H1 (cell line): ENCODE measurements at regions not wholly inside any gene's neighbourhood (a gene's known extent, or its start where the extent isn't known, plus 50 kb on each side); places are given as distances from the start of the nearest gene placed in this dataset.

Experiments used
- CTCF ChIA-PET: fragments of 300-600 bp; sonication (Branson Sonifier 250); formaldehyde crosslinking; loops from one replicate; lab custom pipeline; 2021; ENCODE audit not compliant: partially characterized antibody; lab: Charles Lee
- POLR2A ChIA-PET: fragments of 300-600 bp; sonication (Branson Sonifier 250); formaldehyde crosslinking; loops from one replicate; lab custom pipeline; 2021; ENCODE audit warnings: inconsistent platforms; ENCODE audit not compliant: partially characterized antibody; lab: Charles Lee
- DNase-seq, 2 experiments: peaks; one replicate each; pipeline versions ENCODE4 v3.0.0 to v3.0.0-alpha.2; 2010 to 2022; ENCODE audit warnings: low spot score in 2 of 2, low read depth in 1 of 2, mixed read lengths in 1 of 2
- FAIRE-seq: peaks from 2 replicates; lab custom pipeline; 2011; peaks lifted over from hg19 to GRCh38; lab: Jason Lieb, UNC
- H2AFZ ChIP-seq: 2 replicates; pipeline ENCODE4 v1.8.1; 2012; ENCODE audit warnings: low read length, inconsistent platforms
- H2AK5ac ChIP-seq: 2 replicates; pipeline ENCODE4 v1.6.1; 2013; ENCODE audit warnings: low read depth, low read length
- H2BK120ac ChIP-seq: replicated peaks from 2 replicates; pipeline ENCODE3; 2013; ENCODE audit warnings: low read depth, low read length, inconsistent platforms
- H2BK12ac ChIP-seq: 2 replicates; pipeline ENCODE4 v1.6.1; 2013; ENCODE audit warnings: low read depth, low read length
- H2BK15ac ChIP-seq: 2 replicates; pipeline ENCODE4 v1.6.1; 2013; ENCODE audit warnings: low read length
- H2BK20ac ChIP-seq: 2 replicates; pipeline ENCODE4 v1.6.1; 2013; ENCODE audit warnings: low read length
- H2BK5ac ChIP-seq: 2 replicates; pipeline ENCODE4 v1.6.1; 2013; ENCODE audit warnings: low read depth, low read length
- H3K14ac ChIP-seq: 2 replicates; pipeline ENCODE4 v1.6.1; 2013; ENCODE audit warnings: inconsistent platforms; ENCODE audit not compliant: insufficient read length
- H3K18ac ChIP-seq: 2 replicates; pipeline ENCODE4 v1.6.1; 2013; ENCODE audit warnings: low read length; ENCODE audit errors: extremely low read depth
- H3K23ac ChIP-seq: 2 replicates; pipeline ENCODE4 v1.6.1; 2013; ENCODE audit warnings: inconsistent platforms; ENCODE audit not compliant: insufficient read length
- H3K23me2 ChIP-seq: 2 replicates; pipeline ENCODE4 v1.6.1; 2013; ENCODE audit warnings: low read depth, low read length
- H3K27ac ChIP-seq: 2 replicates; pipeline ENCODE4 v1.6.1; 2011; ENCODE audit warnings: low read depth, low read length, inconsistent platforms
- H3K27me3 ChIP-seq, 4 experiments: replicated peaks in 1 of 4; 1 replicate in 1 of 4; 2 replicates in 3 of 4; pipeline versions ENCODE4 v1.6.1 to v1.8.1; 2011 to 2013; ENCODE audit warnings: low read length in 3 of 4, mild to moderate bottlenecking in 3 of 4, inconsistent platforms in 2 of 4, mixed read lengths in 2 of 4, moderate library complexity in 1 of 4; ENCODE audit not compliant: control insufficient read depth in 3 of 4, insufficient read depth in 3 of 4; ENCODE audit errors: extremely low read depth in 1 of 4
- H3K36me3 ChIP-seq, 4 experiments: 2 replicates each; pipeline versions ENCODE4 v1.6.1 to v1.8.1; 2011 to 2013; ENCODE audit warnings: mild to moderate bottlenecking in 4 of 4, low read length in 3 of 4, moderate library complexity in 2 of 4, control low read depth in 1 of 4, inconsistent platforms in 1 of 4; ENCODE audit not compliant: insufficient read depth in 4 of 4, control insufficient read depth in 2 of 4
- H3K4ac ChIP-seq: replicated peaks from 2 replicates; pipeline ENCODE3; 2013; ENCODE audit warnings: low read length, low read depth, mixed read lengths, inconsistent platforms; ENCODE audit not compliant: insufficient read length
- H3K4me1 ChIP-seq, 4 experiments: replicated peaks in 1 of 4; 1 replicate in 1 of 4; 2 replicates in 3 of 4; pipeline versions ENCODE4 v1.6.1 to v1.8.1; 2011 to 2013; ENCODE audit warnings: low read length in 3 of 4, inconsistent platforms in 2 of 4, mixed read lengths in 1 of 4; ENCODE audit not compliant: insufficient read depth in 4 of 4, control insufficient read depth in 3 of 4
- H3K4me2 ChIP-seq, 2 experiments: 2 replicates each; pipeline versions ENCODE4 v1.6.1 to v1.8.1; 2011 to 2013; ENCODE audit warnings: low read depth in 2 of 2, low read length in 2 of 2, control low read depth in 1 of 2, inconsistent platforms in 1 of 2, mild to moderate bottlenecking in 1 of 2; ENCODE audit not compliant: insufficient read depth in 1 of 2
- H3K4me3 ChIP-seq, 4 experiments: fragments of 200-600, 300-600 bp in 1 of 4; sonication (generic), shearing (Covaris generic), sonication (Bioruptor Twin) in 1 of 4; 2 replicates each; pipeline versions ENCODE4 v1.5.1 to v1.8.1; 2011 to 2016; ENCODE audit warnings: low read length in 4 of 4, low read depth in 3 of 4, control low read depth in 2 of 4, inconsistent platforms in 2 of 4, mild to moderate bottlenecking in 2 of 4, mixed read lengths in 1 of 4, moderate library complexity in 1 of 4; ENCODE audit not compliant: insufficient read depth in 2 of 4; ENCODE audit errors: extremely low read depth in 1 of 4
- H3K56ac ChIP-seq: replicated peaks from 2 replicates; pipeline ENCODE3; 2013; ENCODE audit warnings: low read depth, mild to moderate bottlenecking, mixed read lengths, low read length, inconsistent platforms; ENCODE audit not compliant: insufficient read length
- H3K79me1 ChIP-seq: 2 replicates; pipeline ENCODE4 v1.6.1; 2013; ENCODE audit warnings: low read depth, low read length, control low read depth
- H3K79me2 ChIP-seq, 2 experiments: 2 replicates each; pipeline versions ENCODE4 v1.6.1 to v1.8.1; 2012 to 2013; ENCODE audit warnings: low read length in 2 of 2, mild to moderate bottlenecking in 2 of 2, inconsistent platforms in 1 of 2; ENCODE audit not compliant: insufficient read depth in 2 of 2, control insufficient read depth in 1 of 2
- H3K9ac ChIP-seq, 4 experiments: replicated peaks in 1 of 4; 1 replicate in 1 of 4; 2 replicates in 3 of 4; pipeline versions ENCODE4 v1.6.1 to v1.8.1; 2011 to 2013; ENCODE audit warnings: low read depth in 3 of 4, low read length in 3 of 4, control low read depth in 2 of 4, mild to moderate bottlenecking in 2 of 4, moderate library complexity in 2 of 4, inconsistent platforms in 1 of 4; ENCODE audit errors: extremely low read depth in 1 of 4
- H3K9me3 ChIP-seq, 2 experiments: 2 replicates each; pipeline versions ENCODE4 v1.6.1 to v1.8.1; 2012 to 2013; ENCODE audit warnings: mild to moderate bottlenecking in 2 of 2, moderate library complexity in 2 of 2, control low read depth in 1 of 2, inconsistent platforms in 1 of 2, low read depth in 1 of 2, low read length in 1 of 2, mixed read lengths in 1 of 2; ENCODE audit not compliant: insufficient read depth in 2 of 2
- H4K20me1 ChIP-seq, 2 experiments: replicated peaks in 1 of 2; 2 replicates each; pipeline versions ENCODE3 to v1.8.1; 2011 to 2013; ENCODE audit warnings: inconsistent platforms in 2 of 2, low read length in 2 of 2, mild to moderate bottlenecking in 1 of 2; ENCODE audit not compliant: insufficient read depth in 2 of 2, control insufficient read depth in 1 of 2
- H4K5ac ChIP-seq: 2 replicates; pipeline ENCODE4 v1.6.1; 2013; ENCODE audit warnings: low read length, low read depth, mixed read lengths, inconsistent platforms; ENCODE audit not compliant: insufficient read length
- H4K8ac ChIP-seq: 2 replicates; pipeline ENCODE4 v1.8.0; 2013; ENCODE audit warnings: mild to moderate bottlenecking, moderate library complexity, low read length, inconsistent platforms; ENCODE audit not compliant: insufficient read depth; ENCODE audit errors: extremely low read depth
- H4K91ac ChIP-seq: replicated peaks from 2 replicates; pipeline ENCODE3; 2013; ENCODE audit warnings: low read length, mixed read lengths, inconsistent platforms; ENCODE audit not compliant: insufficient read length
- ATF2 ChIP-seq: IDR thresholded peaks from 2 replicates; pipeline ENCODE4 v1.6.1; 2012; ENCODE audit warnings: low read length, inconsistent platforms
- BACH1 ChIP-seq: IDR thresholded peaks from 2 replicates; pipeline ENCODE4 v1.6.1; 2012; ENCODE audit warnings: low read length, improper control_type of control experiment
- E2F6 ChIP-seq: IDR thresholded peaks from 2 replicates; pipeline ENCODE4 v1.6.1; 2012; ENCODE audit warnings: inconsistent platforms
- KDM4A ChIP-seq: IDR thresholded peaks from one replicate; pipeline ENCODE4 v1.7.1; 2012; ENCODE audit warnings: low read depth, mild to moderate bottlenecking, moderate library complexity, low read length, inconsistent platforms; ENCODE audit not compliant: severe bottlenecking
- NANOG ChIP-seq: IDR thresholded peaks from 2 replicates; pipeline ENCODE4 v1.6.1; 2011; ENCODE audit warnings: low read length, low read depth, mild to moderate bottlenecking, inconsistent platforms; ENCODE audit not compliant: insufficient read depth, poor library complexity, severe bottlenecking
- NRF1 ChIP-seq: IDR thresholded peaks from 2 replicates; pipeline ENCODE4 v1.6.1; 2011; ENCODE audit warnings: mild to moderate bottlenecking, low read depth, low read length, improper control_type of control experiment
- PHF8 ChIP-seq: fragments of 200-600 bp; sonication (generic); conservative IDR thresholded peaks from 2 replicates; pipeline ENCODE4 v1.7.1; 2012; ENCODE audit warnings: low read depth, mild to moderate bottlenecking, inconsistent platforms, low read length, moderate library complexity
- SIN3A ChIP-seq, 2 experiments: IDR thresholded peaks in 1 of 2; conservative IDR thresholded peaks in 1 of 2; 2 replicates each; pipeline ENCODE4 v1.6.1; 2011 to 2012; ENCODE audit warnings: low read length in 2 of 2, improper control_type of control experiment in 1 of 2, low read depth in 1 of 2, mild to moderate bottlenecking in 1 of 2
- SP1 ChIP-seq: IDR thresholded peaks from 2 replicates; pipeline ENCODE4 v1.6.1; 2011; ENCODE audit warnings: low read depth, low read length
- TBP ChIP-seq: IDR thresholded peaks from 2 replicates; pipeline ENCODE4 v1.6.1; 2011; ENCODE audit warnings: low read depth, low read length, improper control_type of control experiment
- WGBS, 2 experiments: shearing (Covaris generic) in 1 of 2; methylation state at CpG; one replicate each; pipeline versions ENCODE4 v1.1.6 to v1.1.7; 2013 to 2015; ENCODE audit warnings: low lambda C conversion rate in 2 of 2, mixed read lengths in 2 of 2, inconsistent platforms in 1 of 2, low coverage in 1 of 2, missing lambda C conversion rate in 1 of 2; ENCODE audit not compliant: insufficient replicate concordance in 2 of 2, insufficient coverage in 1 of 2, insufficient read length in 1 of 2; ENCODE audit errors: extremely low coverage in 1 of 2, missing lambda C conversion rate in 1 of 2; 5-methylcytosine and 5-hydroxymethylcytosine counted together

GRCh38 chr3:59695860-59696259, 646.0 kb upstream of the CFAP20DC start:
- Histone ChIP-seq H2BK20ac (no peak overlapping the region), H3K4me3 (no peak overlapping the region), H3K9me3 (no peaks in the 10 kb centered on the region; a peak in 1 of 4 replicates), H3K9ac (no peak overlapping the region), H3K36me3 (no peaks in the 10 kb centered on the region), H3K14ac (no peak overlapping the region), H2BK15ac (no peak overlapping the region), H2BK12ac (no peak overlapping the region), H3K18ac (no peak overlapping the region), H3K27me3 (no peaks in the 10 kb centered on the region), H3K27ac (no peak overlapping the region), H3K4ac (no peak overlapping the region), H2AFZ (no peak overlapping the region), H3K56ac (no peak overlapping the region), H2BK5ac (no peak overlapping the region), H3K23ac (no peak overlapping the region), H2AK5ac (no peak overlapping the region), H3K79me2 (no peaks in the 10 kb centered on the region), H2BK120ac (no peak overlapping the region), H4K5ac (no peak overlapping the region), H3K23me2 (no peaks in the 10 kb centered on the region), H4K20me1 (no peaks in the 10 kb centered on the region), H3K4me2 (no peak overlapping the region), H4K91ac (no peak overlapping the region), H3K79me1 (no peaks in the 10 kb centered on the region), H4K8ac (no peak overlapping the region), H3K4me1 (no peaks in the 10 kb centered on the region)
- FAIRE-seq (no peak), DNase-seq (no peak)
- ChIA-PET CTCF (no interaction called here), POLR2A (no interaction called here)
- 91% methylated on average over 4 of the region's 4 CpGs; no CpG with 5 or more reads in 1 of the 2 experiments for WGBS, 2 experiments
- TF ChIP-seq SIN3A (conservative IDR thresholded peaks at IDR 0.05 in 1 of 2, IDR thresholded peaks at IDR 0.05 in 1 of 2; ENCODE audit: low read depth in 1 of 2, low read length in 2 of 2) (no peak), ATF2 (no peak), KDM4A (no peak), BACH1 (no peak), TBP (no peak), NANOG (no peak), E2F6 (no peak), PHF8 (no peak), NRF1 (no peak), SP1 (no peak)
